Dendritic cell treated with granulocyte-macrophage colony-stimulating factor and Interleukin-4, amounts not matched to agents 40 ng/mL and 50 ng/mL, for 4 days (primary cell): ENCODE measurements at regions not wholly inside any gene's neighbourhood (a gene's known extent, or its start where the extent isn't known, plus 50 kb on each side); places are given as distances from the start of the nearest gene placed in this dataset.

ENCODE experiments used
- H3K27ac Mint-ChIP-seq: one replicate; pipeline ENCODE4 v1.8.0; 2022; ENCODE audit warnings: mild to moderate bottlenecking, mixed read lengths
- H3K27me3 Mint-ChIP-seq: one replicate; pipeline ENCODE4 v1.8.0; 2022; ENCODE audit warnings: mild to moderate bottlenecking, mixed read lengths
- H3K36me3 Mint-ChIP-seq: one replicate; pipeline ENCODE4 v1.8.0; 2022; ENCODE audit warnings: low read depth, mixed read lengths
- H3K4me1 Mint-ChIP-seq: one replicate; pipeline ENCODE4 v1.8.0; 2022; ENCODE audit warnings: low read depth, mixed read lengths
- H3K4me3 Mint-ChIP-seq: one replicate; pipeline ENCODE4 v1.8.0; 2022; ENCODE audit warnings: mild to moderate bottlenecking, moderate library complexity, mixed read lengths
- H3K9me3 Mint-ChIP-seq: one replicate; pipeline ENCODE4 v1.8.0; 2022; ENCODE audit warnings: mixed read lengths
- intact Hi-C: fragments of 100-400 bp; cut with micrococcal nuclease; formaldehyde crosslinking; loops from one replicate; pipeline ENCODE4 v1.15.0; 2022

DNA sequence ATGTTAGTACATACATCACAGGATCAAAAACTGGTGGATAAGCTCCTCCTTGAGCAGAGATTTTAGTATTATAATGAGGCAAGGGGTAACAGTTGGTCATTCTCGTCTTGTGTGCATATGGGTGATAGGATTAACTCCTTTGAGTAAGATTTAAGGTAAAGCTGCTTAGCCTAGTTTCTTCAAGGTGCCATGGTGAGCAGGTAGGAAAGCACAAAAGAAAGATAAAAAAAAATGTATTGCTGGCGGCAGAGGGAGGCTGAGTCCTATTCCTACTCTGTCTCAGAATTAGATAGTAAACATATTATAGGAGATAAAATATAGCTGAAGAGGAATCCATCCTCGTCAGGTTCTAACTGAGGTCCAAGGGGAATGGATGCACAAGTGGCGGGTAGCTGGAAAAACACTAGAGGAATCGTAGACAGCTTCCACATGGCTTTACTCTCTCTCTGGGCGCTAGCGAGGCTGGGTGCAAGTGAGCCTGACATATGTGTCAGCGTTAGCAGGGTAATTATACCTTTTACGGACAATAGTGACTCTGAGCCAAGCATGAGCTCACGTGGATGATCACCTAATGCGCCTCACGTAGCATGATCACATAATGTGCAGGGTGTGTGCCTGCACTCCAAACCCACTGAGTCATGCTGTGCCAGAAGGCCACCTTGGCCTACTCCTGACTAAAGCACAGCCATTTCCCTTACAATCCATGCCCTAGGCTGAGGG, 734.3 kb upstream of the MIR17HG start:
- no peak overlapping the region for H3K4me3 Mint-ChIP-seq
- H3K36me3 Mint-ChIP-seq, result no peaks in the 10 kb centered on the region

DNA sequence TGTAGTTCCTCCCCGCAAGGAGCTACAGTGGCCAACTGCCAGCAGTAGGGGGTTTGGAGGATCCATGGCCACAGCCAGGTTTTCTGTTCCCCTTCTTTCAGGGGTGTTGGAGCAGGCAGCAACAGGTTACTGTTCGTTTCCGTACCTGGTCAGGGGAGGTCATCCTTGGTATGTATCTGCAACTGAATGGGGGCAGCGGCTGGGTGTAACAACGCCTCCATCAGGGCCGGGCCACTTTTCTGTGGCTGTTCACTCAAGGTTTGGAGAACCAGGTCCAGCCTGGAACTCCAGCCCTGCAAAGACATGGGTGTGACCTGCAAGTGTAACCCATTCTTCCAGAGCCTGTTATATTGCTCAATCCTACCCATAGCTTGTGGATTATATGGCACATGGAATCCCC, 732.3 kb upstream of the MIR17HG start:
- Mint-ChIP-seq H3K27me3 (no peaks in the 10 kb centered on the region), H3K4me1 (no peaks in the 10 kb centered on the region), H3K4me3 (no peak overlapping the region), H3K36me3 (no peaks in the 10 kb centered on the region), H3K9me3 (peaks cover 42% of the 10 kb centered on the region), H3K27ac (no peak overlapping the region)
- intact Hi-C loops, result no loop called here

More for the DNA sequence above, 734.3 kb upstream of the MIR17HG start:
- no peaks in the 10 kb centered on the region for H3K4me1 Mint-ChIP-seq
- no peak overlapping the region for H3K27ac Mint-ChIP-seq
- peaks cover 42% of the 10 kb centered on the region for H3K9me3 Mint-ChIP-seq
- intact Hi-C loops, result no loop called here
- no peaks in the 10 kb centered on the region for H3K27me3 Mint-ChIP-seq

DNA sequence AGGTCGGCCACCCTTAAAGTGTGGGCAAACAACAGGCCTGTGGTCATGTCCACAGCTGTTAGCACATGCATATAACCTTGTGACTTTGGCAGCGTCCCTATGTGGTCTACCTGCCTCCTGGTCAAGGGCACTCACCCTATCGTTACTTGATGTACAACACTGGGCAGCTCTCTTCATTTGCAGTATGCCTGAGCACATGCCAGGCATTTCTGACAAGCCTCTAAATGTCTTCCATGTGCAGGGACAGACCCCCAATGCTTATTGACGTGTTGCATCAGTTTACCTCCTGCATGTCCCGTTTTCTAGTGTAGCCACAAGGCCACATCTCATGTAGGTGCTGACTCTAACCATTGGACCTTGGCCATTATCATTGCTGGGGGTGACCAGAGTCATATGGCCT, 731.7 kb upstream of the MIR17HG start:
- no peak overlapping the region for H3K27ac Mint-ChIP-seq
- intact Hi-C loops, result no loop called here
- no peaks in the 10 kb centered on the region for H3K27me3 Mint-ChIP-seq
- H3K9me3 Mint-ChIP-seq, result peaks cover 42% of the 10 kb centered on the region
- H3K4me3 Mint-ChIP-seq, result no peak overlapping the region
- H3K36me3 Mint-ChIP-seq, result no peaks in the 10 kb centered on the region
- H3K4me1 Mint-ChIP-seq, result no peaks in the 10 kb centered on the region

DNA sequence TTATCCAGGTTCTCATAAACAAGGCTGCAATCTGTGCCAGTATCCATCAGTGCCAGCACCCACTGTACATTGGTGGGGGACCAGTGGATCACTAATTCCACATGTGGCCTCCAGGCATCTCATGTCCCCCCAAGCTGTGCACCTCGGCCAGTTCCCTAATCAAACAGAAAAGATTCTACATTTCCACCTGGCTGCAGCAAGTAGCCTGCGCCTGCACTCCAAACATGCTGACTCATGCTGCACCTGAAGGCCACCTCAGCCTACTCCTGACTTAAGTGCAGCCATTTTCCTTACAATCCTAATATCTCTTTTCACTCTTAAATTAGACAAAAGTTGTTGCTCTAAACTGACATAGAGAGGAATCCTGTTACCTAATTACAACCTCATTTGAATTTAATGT, 729.4 kb upstream of the MIR17HG start:
- H3K9me3 Mint-ChIP-seq, result peaks cover 38% of the 10 kb centered on the region
- H3K27ac Mint-ChIP-seq, result no peak overlapping the region
- H3K4me3 Mint-ChIP-seq, result no peak overlapping the region
- H3K36me3 Mint-ChIP-seq, result no peaks in the 10 kb centered on the region
- intact Hi-C loops, result no loop called here
- H3K27me3 Mint-ChIP-seq, result no peaks in the 10 kb centered on the region
- H3K4me1 Mint-ChIP-seq, result no peaks in the 10 kb centered on the region

DNA sequence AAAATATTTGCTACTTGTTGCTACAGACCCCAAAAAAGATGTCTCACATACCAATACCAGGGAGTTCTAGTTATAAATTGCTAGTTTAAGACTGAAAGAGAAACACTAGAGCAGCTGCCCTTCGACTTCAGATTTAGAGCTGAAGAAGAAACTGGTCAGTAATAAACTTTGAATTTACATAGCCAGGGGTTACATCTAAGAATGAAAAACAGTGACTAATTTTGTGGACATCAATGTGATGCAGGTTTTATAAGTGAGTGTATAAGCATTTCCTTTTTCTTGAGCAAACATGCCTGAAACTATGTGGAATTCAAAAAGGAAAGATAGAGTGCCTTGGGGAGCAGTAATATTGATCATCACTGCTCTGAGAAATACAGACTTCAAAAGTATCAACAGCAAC, 724.9 kb upstream of the MIR17HG start:
- Mint-ChIP-seq H3K27ac (no peak overlapping the region), H3K36me3 (no peaks in the 10 kb centered on the region), H3K27me3 (no peaks in the 10 kb centered on the region), H3K4me3 (no peak overlapping the region), H3K4me1 (no peaks in the 10 kb centered on the region), H3K9me3 (no peaks in the 10 kb centered on the region)
- intact Hi-C loops, result no loop called here

DNA sequence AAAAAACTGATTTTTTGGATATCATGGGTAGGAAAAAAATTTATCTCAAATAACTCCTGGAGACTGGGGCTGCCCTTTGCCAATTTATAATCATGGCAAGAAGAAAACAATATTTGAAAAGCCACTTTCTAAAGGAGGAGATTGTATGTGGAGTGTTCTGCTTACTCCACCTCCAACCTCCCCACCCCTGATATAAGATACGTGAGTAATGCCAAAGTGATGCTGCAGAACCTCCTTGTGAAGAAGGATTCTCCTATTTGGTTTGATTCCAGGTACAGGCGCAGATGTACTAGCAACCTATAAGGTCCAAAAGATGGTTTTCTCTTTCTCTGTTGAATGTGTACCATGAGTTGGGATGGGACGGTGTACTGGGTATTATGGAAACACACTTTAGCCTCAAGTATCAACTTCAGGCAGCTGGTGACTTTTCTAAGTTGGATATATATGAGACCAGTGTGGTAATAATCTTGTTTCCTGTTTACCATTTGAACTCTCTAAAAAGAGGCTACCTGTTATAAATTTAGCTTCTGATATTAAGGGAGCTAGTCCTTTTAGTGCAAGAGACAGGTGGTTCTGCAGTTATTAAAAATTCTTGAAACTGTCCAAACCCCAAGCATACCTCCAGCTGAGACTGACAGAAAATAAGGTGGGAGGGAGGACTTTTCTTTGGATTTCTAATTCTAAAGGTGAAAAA, 724.0 kb upstream of the MIR17HG start:
- no peak overlapping the region for H3K27ac Mint-ChIP-seq
- no peaks in the 10 kb centered on the region for H3K27me3 Mint-ChIP-seq
- H3K9me3 Mint-ChIP-seq, result no peaks in the 10 kb centered on the region
- intact Hi-C loops, result no loop called here
- H3K4me1 Mint-ChIP-seq, result no peaks in the 10 kb centered on the region
- H3K36me3 Mint-ChIP-seq, result no peaks in the 10 kb centered on the region
- no peak overlapping the region for H3K4me3 Mint-ChIP-seq

DNA sequence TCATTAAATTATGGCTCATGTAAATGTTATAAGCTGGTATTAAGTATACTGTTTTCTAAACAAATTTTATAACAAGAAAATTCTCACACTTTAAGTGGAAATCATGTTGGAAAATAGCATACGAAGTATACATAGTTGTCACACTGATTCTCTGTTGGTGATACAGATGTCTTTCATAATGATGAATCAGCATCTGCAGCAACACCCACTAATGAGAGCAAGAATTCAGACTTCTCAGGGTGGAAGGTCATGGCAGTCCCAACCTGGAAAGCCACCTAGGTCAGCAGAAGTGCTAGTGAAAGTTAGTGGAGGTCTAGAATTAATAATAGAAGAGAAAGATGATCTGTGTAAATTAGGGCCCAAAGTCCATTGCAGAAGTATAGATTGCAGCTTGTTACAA, 719.7 kb upstream of the MIR17HG start:
- Mint-ChIP-seq H3K4me1 (no peaks in the 10 kb centered on the region), H3K27ac (no peak overlapping the region), H3K27me3 (no peaks in the 10 kb centered on the region), H3K4me3 (no peak overlapping the region), H3K9me3 (no peaks in the 10 kb centered on the region), H3K36me3 (no peaks in the 10 kb centered on the region)
- intact Hi-C loops, result no loop called here

DNA sequence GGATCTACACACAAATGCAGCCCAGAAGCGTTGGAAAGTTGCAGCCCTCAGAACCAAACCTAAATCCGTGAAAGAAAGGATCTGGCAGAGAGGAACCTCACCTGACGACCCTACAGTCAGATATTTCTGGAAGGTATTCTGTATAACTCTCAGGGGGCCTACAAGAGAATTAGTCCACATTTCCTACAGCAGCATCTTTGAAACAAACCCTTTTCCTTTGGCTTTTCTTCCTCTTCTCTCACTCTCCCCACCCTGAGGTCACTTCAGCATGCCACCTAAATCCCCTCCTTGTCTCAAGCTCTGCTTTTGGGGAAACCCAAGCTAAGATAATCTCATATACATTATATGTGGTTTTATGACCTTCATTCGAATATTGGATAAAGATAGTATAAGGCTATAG, 719.0 kb upstream of the MIR17HG start:
- Mint-ChIP-seq H3K36me3 (no peaks in the 10 kb centered on the region), H3K4me3 (no peak overlapping the region), H3K9me3 (no peaks in the 10 kb centered on the region), H3K4me1 (no peaks in the 10 kb centered on the region), H3K27ac (no peak overlapping the region), H3K27me3 (no peaks in the 10 kb centered on the region)
- intact Hi-C loops, result no loop called here

DNA sequence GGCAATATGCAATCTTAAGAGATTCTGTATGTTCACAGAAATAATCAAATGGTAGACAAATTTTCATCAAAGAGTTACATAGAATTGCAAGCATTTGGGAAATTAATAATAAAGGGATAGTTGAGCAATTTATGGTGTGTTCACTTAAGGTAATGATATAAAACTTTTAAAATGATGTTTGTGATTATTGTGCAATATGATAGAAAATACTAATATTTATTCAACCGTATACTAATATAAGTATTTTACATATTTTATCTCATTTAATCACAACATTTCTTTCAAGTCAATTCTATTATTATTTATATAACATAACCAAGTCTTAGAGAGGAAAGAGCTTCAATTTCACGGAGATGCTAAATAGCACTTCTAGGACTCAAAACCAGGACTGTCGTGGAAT, 716.8 kb upstream of the MIR17HG start:
- no peaks in the 10 kb centered on the region for H3K9me3 Mint-ChIP-seq
- intact Hi-C loops, result no loop called here
- H3K4me3 Mint-ChIP-seq, result no peak overlapping the region
- H3K27me3 Mint-ChIP-seq, result no peaks in the 10 kb centered on the region
- no peaks in the 10 kb centered on the region for H3K36me3 Mint-ChIP-seq
- no peaks in the 10 kb centered on the region for H3K4me1 Mint-ChIP-seq
- no peak overlapping the region for H3K27ac Mint-ChIP-seq

DNA sequence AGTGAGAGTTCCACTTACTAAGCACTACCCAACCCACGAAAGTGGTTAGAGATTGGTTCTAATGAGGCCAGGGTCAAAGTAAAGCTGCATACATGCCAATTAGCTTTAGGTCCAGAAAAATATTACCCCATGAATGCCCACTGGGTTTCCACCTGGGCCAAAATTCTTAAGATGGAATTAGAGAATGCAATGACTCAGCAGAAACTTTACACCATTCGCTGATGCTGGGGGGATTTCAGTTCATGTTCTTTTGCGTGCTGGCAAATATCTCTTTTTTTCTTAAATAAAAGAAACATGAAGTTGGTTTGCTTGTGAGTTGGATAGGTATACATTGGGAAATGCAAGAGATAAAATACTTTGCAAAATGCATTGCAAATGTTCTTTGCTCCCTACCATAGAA, 715.3 kb upstream of the MIR17HG start:
- H3K4me3 Mint-ChIP-seq, result no peak overlapping the region
- no peak overlapping the region for H3K27ac Mint-ChIP-seq
- no peaks in the 10 kb centered on the region for H3K4me1 Mint-ChIP-seq
- no peaks in the 10 kb centered on the region for H3K27me3 Mint-ChIP-seq
- intact Hi-C loops, result no loop called here
- H3K36me3 Mint-ChIP-seq, result no peaks in the 10 kb centered on the region
- no peaks in the 10 kb centered on the region for H3K9me3 Mint-ChIP-seq

DNA sequence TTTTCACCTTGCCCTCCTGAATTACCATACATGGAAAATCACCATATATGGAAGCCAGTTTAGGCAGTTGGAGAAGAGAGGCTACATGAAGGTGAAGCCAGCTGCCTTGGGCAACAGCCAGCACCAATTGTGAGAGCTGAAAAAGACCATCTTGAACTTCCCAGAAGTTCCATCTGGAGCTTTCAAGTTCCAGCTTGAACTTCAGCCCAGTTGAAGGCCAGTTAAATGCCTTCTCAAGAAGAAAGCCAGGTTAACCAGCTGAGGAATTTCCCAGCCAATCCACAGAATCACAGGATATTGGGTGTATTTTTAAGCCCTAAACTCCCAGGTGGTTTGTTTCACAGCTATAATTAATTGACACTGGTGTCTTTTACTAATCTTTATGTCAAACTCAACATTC, 713.6 kb upstream of the MIR17HG start:
- Mint-ChIP-seq H3K36me3 (no peaks in the 10 kb centered on the region), H3K27me3 (no peaks in the 10 kb centered on the region), H3K27ac (no peak overlapping the region), H3K4me3 (no peak overlapping the region), H3K9me3 (no peaks in the 10 kb centered on the region), H3K4me1 (no peaks in the 10 kb centered on the region)
- intact Hi-C loops, result no loop called here

DNA sequence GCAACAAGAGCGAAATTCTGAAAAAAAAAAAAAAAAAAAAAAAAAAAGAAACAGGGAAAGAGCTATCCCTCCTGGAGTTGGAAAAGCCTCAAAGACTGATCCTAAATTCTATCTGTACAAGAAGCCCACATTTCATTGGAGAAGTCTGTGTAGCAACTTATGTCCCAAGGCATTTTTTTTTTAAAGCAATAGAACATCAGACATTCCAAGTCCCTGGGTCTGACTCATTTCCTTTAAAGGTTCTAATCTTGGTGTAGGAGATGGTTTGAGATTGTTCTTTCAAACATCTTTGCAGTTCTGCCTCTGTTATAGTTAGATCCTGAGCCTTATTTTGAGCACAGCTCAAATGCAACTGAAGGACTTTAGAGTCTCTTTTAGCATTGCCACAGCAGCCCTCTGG, 706.5 kb upstream of the MIR17HG start:
- no peaks in the 10 kb centered on the region for H3K36me3 Mint-ChIP-seq
- no peak overlapping the region for H3K4me3 Mint-ChIP-seq
- no peaks in the 10 kb centered on the region for H3K27me3 Mint-ChIP-seq
- no peaks in the 10 kb centered on the region for H3K4me1 Mint-ChIP-seq
- H3K9me3 Mint-ChIP-seq, result peaks cover 23% of the 10 kb centered on the region
- intact Hi-C loops, result no loop called here
- H3K27ac Mint-ChIP-seq, result no peak overlapping the region

DNA sequence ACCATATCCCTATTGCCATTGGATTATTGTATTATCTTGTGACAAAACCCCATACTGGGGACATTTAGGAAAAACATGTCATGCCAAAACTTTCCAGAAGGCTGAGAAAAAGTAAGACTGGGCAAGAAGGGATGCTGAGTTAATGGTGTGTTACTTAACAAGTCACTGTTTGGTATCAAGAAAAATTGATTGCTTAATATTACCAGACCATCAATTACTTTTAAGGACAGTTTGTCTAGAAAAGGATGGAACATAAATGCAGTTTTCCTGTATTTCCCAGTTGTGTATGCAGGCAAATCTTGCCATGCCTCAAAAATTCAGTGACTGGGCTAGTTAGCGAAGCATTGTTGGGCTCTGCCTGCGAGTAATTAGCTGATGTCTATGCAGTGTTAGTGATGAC, 705.6 kb upstream of the MIR17HG start:
- no peaks in the 10 kb centered on the region for H3K36me3 Mint-ChIP-seq
- H3K4me1 Mint-ChIP-seq, result no peaks in the 10 kb centered on the region
- no peak overlapping the region for H3K4me3 Mint-ChIP-seq
- intact Hi-C loops, result no loop called here
- H3K27me3 Mint-ChIP-seq, result no peaks in the 10 kb centered on the region
- H3K27ac Mint-ChIP-seq, result no peak overlapping the region
- peaks cover 23% of the 10 kb centered on the region for H3K9me3 Mint-ChIP-seq

DNA sequence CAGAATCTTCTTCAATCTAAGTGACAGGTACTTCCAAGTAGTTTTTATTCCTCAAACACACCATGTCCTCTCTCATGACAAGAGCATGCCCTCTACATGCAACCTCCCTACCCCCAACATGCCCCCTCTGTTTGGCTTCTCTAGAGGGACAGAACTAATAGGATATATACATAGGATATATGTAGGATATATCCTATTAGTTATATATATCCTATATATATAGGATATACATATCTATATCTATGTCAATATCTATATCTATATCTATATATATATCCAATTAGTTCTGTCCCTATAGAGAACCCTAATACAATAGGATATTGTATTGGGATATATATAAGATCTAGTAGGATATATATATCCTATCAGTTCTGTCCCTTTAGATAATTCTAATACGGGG, 701.9 kb upstream of the MIR17HG start:
- H3K4me1 Mint-ChIP-seq, result no peaks in the 10 kb centered on the region
- no peak overlapping the region for H3K4me3 Mint-ChIP-seq
- no peaks in the 10 kb centered on the region for H3K36me3 Mint-ChIP-seq
- H3K27me3 Mint-ChIP-seq, result no peaks in the 10 kb centered on the region
- peaks cover 8% of the 10 kb centered on the region for H3K9me3 Mint-ChIP-seq
- intact Hi-C loops, result no loop called here
- no peak overlapping the region for H3K27ac Mint-ChIP-seq

DNA sequence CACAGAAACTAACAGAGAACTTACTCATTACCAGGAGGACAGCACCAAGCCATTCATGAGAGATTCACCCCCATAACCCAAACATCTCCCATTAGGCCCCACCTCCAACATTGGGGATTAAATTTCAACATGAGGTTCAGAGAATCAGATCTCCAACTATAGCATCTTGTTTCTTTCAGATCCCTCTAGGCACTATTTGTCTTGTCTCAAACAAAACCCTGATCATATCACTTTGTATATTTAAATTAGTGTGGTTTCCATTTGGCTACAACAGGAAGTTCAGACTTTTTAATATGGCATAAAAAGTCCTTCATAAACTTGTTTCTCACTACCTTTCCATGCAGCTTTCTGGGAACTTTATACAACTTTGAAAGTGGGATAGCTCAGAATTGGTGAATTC, 699.0 kb upstream of the MIR17HG start:
- peaks cover 34% of the 10 kb centered on the region for H3K9me3 Mint-ChIP-seq
- H3K4me1 Mint-ChIP-seq, result no peaks in the 10 kb centered on the region
- intact Hi-C loops, result no loop called here
- no peak overlapping the region for H3K27ac Mint-ChIP-seq
- H3K27me3 Mint-ChIP-seq, result no peaks in the 10 kb centered on the region
- H3K36me3 Mint-ChIP-seq, result no peaks in the 10 kb centered on the region
- H3K4me3 Mint-ChIP-seq, result no peak overlapping the region
